NCI-H2196 (cell line): ENCODE measurements at regions not wholly inside any gene's neighbourhood (a gene's known extent, or its start where the extent isn't known, plus 50 kb on each side); places are given as distances from the start of the nearest gene placed in this dataset.

Experiments
- DNase-seq: peaks from one replicate; lab custom pipeline; 2025; ENCODE audit not compliant: unreplicated experiment; lab: John Stamatoyannopoulos, UW

- no peak for DNase-seq
These were observed 776.0 kb downstream of the DACH1 start for GRCh38 chr13:71090990-71091389.

- DNase-seq, result no peak
These were observed 777.9 kb downstream of the DACH1 start for GRCh38 chr13:71089056-71089455.

- no peak for DNase-seq
These were observed 779.6 kb downstream of the DACH1 start for GRCh38 chr13:71087432-71087831.

GRCh38 chr13:71087006-71087405 lies 780.0 kb downstream of the DACH1 start:
- DNase-seq, result no peak

GRCh38 chr13:71082631-71083030 lies 784.4 kb downstream of the DACH1 start:
- DNase-seq, result no peak

GRCh38 chr13:71079638-71080037 lies 787.4 kb downstream of the DACH1 start:
- no peak for DNase-seq

- no peak for DNase-seq
These were observed 799.0 kb downstream of the DACH1 start for GRCh38 chr13:71068041-71068440.

GRCh38 chr13:71067165-71067815 lies 799.7 kb downstream of the DACH1 start:
- DNase-seq, result no peak

GRCh38 chr13:71056581-71056980 lies 810.4 kb downstream of the DACH1 start:
- DNase-seq, result no peak

GRCh38 chr13:71055644-71056043 lies 811.4 kb downstream of the DACH1 start:
- no peak for DNase-seq

- no peak for DNase-seq
These were observed 812.0 kb downstream of the DACH1 start for GRCh38 chr13:71055047-71055446.

GRCh38 chr13:71054358-71054757 lies 812.6 kb downstream of the DACH1 start:
- no peak for DNase-seq

- DNase-seq, result no peak
These were observed 815.4 kb downstream of the DACH1 start for GRCh38 chr13:71051573-71051972.

- DNase-seq, result no peak
These were observed 820.5 kb downstream of the DACH1 start for GRCh38 chr13:71046360-71047079.

GRCh38 chr13:71045101-71045500 lies 821.9 kb downstream of the DACH1 start:
- DNase-seq, result no peak

- no peak for DNase-seq
These were observed 827.6 kb downstream of the DACH1 start for GRCh38 chr13:71039440-71039839.

GRCh38 chr13:71034018-71034417 lies 833.0 kb downstream of the DACH1 start:
- DNase-seq, result no peak

GRCh38 chr13:71033026-71033425 lies 834.0 kb downstream of the DACH1 start:
- no peak for DNase-seq

GRCh38 chr13:71030784-71031183 lies 836.2 kb downstream of the DACH1 start:
- DNase-seq, result no peak

- DNase-seq, result no peak
These were observed 838.1 kb downstream of the DACH1 start for GRCh38 chr13:71028884-71029283.

GRCh38 chr13:71021825-71022422 lies 845.1 kb downstream of the DACH1 start:
- no peak for DNase-seq

GRCh38 chr13:71018995-71019394 lies 848.0 kb downstream of the DACH1 start:
- no peak for DNase-seq
